ENCODE measurements at regions not wholly inside any gene's neighbourhood (a gene's known extent, or its start where the extent isn't known, plus 50 kb on each side); places are given as distances from the start of the nearest gene placed in this dataset.

DNA sequence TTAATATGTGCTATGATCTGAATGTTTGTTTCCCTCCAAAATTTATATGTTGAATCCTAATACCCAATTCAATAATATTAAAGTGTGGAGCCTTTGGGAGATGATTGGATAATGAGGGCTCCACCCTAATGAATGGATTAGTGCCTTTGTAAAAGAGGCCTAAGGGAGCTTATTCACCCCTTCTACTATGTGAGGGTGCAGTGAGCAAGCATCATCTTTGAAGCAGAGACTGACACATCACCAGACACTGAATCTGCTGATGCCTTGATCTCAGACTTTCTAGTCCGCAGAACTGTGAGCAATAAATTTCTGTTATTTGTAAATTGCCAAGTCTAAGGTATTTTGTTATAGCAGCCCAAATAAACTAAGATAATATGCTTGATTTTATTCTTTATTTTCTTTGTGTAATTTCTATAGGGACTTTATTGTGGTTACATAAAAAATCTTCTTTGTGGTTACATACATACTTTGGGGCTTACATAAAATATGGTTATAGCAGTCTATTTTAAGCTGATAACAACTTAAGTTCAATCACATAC lies 131.1 kb upstream of the SLC38A2 start:
- TF ChIP-seq, protein P1, sequence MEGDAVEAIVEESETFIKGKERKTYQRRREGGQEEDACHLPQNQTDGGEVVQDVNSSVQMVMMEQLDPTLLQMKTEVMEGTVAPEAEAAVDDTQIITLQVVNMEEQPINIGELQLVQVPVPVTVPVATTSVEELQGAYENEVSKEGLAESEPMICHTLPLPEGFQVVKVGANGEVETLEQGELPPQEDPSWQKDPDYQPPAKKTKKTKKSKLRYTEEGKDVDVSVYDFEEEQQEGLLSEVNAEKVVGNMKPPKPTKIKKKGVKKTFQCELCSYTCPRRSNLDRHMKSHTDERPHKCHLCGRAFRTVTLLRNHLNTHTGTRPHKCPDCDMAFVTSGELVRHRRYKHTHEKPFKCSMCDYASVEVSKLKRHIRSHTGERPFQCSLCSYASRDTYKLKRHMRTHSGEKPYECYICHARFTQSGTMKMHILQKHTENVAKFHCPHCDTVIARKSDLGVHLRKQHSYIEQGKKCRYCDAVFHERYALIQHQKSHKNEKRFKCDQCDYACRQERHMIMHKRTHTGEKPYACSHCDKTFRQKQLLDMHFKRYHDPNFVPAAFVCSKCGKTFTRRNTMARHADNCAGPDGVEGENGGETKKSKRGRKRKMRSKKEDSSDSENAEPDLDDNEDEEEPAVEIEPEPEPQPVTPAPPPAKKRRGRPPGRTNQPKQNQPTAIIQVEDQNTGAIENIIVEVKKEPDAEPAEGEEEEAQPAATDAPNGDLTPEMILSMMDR (conservative IDR thresholded peaks at IDR 0.05), result no peak
- no peak for TF ChIP-seq ZFX (IDR thresholded peaks at IDR 0.05)

Data from C4-2B (cell line).